CD4-positive, alpha-beta T cell treated with Interleukin-6 for 4 hours (primary cell): ENCODE measurements at regions not wholly inside any gene's neighbourhood (a gene's known extent, or its start where the extent isn't known, plus 50 kb on each side); places are given as distances from the start of the nearest gene placed in this dataset.
A peak's percentile ranks its signal among the peaks of the same experiment; 100 is the strongest.
"Not testable (repeated sequence)": the region's sequence is repeated elsewhere in the genome, so short reads cannot be mapped to it uniquely, and the experiment has no call there.

ENCODE experiments used
- DNase-seq: peaks from one replicate; pipeline ENCODE4 v3.0.0-alpha.2; 2020; ENCODE audit warnings: mixed read lengths

GRCh38 chr9:66771504-66771903 lies 129.0 kb upstream of the ZNF658 start:
- not testable (repeated sequence) for DNase-seq

- DNase-seq, result not testable (repeated sequence)
Observed at GRCh38 chr9:66774618-66775017, 125.9 kb upstream of the ZNF658 start.

- DNase-seq, result not testable (repeated sequence)
Observed at GRCh38 chr9:66779944-66780661, 120.4 kb upstream of the ZNF658 start.

GRCh38 chr9:66781240-66781639 lies 119.3 kb upstream of the ZNF658 start:
- not testable (repeated sequence) for DNase-seq

GRCh38 chr9:66782010-66782409 lies 118.5 kb upstream of the ZNF658 start:
- not testable (repeated sequence) for DNase-seq

GRCh38 chr9:66785603-66786002 lies 114.9 kb upstream of the ZNF658 start:
- not testable (repeated sequence) for DNase-seq

GRCh38 chr9:66791092-66791750 lies 109.3 kb upstream of the ZNF658 start:
- DNase-seq, result not testable (repeated sequence)

- not testable (repeated sequence) for DNase-seq
Observed at GRCh38 chr9:66794769-66795168, 105.8 kb upstream of the ZNF658 start.

- DNase-seq, result not testable (repeated sequence)
Observed at GRCh38 chr9:66795723-66796503, 104.6 kb upstream of the ZNF658 start.

GRCh38 chr9:66797905-66798616 lies 102.5 kb upstream of the ZNF658 start:
- DNase-seq, result not testable (repeated sequence)

GRCh38 chr9:66803619-66804018 lies 96.9 kb upstream of the ZNF658 start:
- not testable (repeated sequence) for DNase-seq

GRCh38 chr9:66810247-66810646 lies 90.3 kb upstream of the ZNF658 start:
- not testable (repeated sequence) for DNase-seq

GRCh38 chr9:66812367-66812766 lies 88.2 kb upstream of the ZNF658 start:
- not testable (repeated sequence) for DNase-seq

- not testable (repeated sequence) for DNase-seq
Observed at GRCh38 chr9:66812967-66813366, 87.6 kb upstream of the ZNF658 start.

GRCh38 chr9:66814038-66814437 lies 86.5 kb upstream of the ZNF658 start:
- DNase-seq, result not testable (repeated sequence)

GRCh38 chr9:66819510-66819909 lies 81.0 kb upstream of the ZNF658 start:
- not testable (repeated sequence) for DNase-seq

- not testable (repeated sequence) for DNase-seq
Observed at GRCh38 chr9:66820014-66820660, 80.4 kb upstream of the ZNF658 start.

- peak; percentile 1 for DNase-seq
Observed at GRCh38 chr9:66824169-66824568, 76.4 kb upstream of the ZNF658 start.

- not testable (repeated sequence) for DNase-seq
Observed at GRCh38 chr9:66829853-66830252, 70.7 kb upstream of the ZNF658 start.

- DNase-seq, result not testable (repeated sequence)
Observed at GRCh38 chr9:66830777-66831497, 69.6 kb upstream of the ZNF658 start.

- not testable (repeated sequence) for DNase-seq
Observed at GRCh38 chr9:66832222-66832621, 68.3 kb upstream of the ZNF658 start.
